GM18508 (cell line): ENCODE measurements at regions not wholly inside any gene's neighbourhood (a gene's known extent, or its start where the extent isn't known, plus 50 kb on each side); places are given as distances from the start of the nearest gene placed in this dataset.
"Not testable (repeated sequence)": the region's sequence is repeated elsewhere in the genome, so short reads cannot be mapped to it uniquely, and the experiment has no call there.

ENCODE experiments used
- ATAC-seq: cut with Tn5 transposase; IDR thresholded peaks from one replicate; pipeline ENCODE4 v1.9.1; 2021; ENCODE audit warnings: moderate number of reproducible peaks; ENCODE audit not compliant: insufficient read depth, unreplicated experiment

GRCh38 chr2:167803449-167803988 is 443.9 kb downstream of the STK39 start:
- no peak for ATAC-seq

GRCh38 chr2:167794554-167795255 is 452.7 kb downstream of the STK39 start:
- ATAC-seq: no peak

- no peak for ATAC-seq
These were observed 453.7 kb downstream of the STK39 start for GRCh38 chr2:167793725-167794124.

- ATAC-seq: no peak
These were observed 455.3 kb downstream of the STK39 start for GRCh38 chr2:167792126-167792525.

- no peak for ATAC-seq
These were observed 456.5 kb downstream of the STK39 start for GRCh38 chr2:167790781-167791450.

- no peak for ATAC-seq
These were observed 457.2 kb downstream of the STK39 start for GRCh38 chr2:167790189-167790588.

GRCh38 chr2:167787562-167787961 is 459.8 kb downstream of the STK39 start:
- no peak for ATAC-seq

GRCh38 chr2:167787021-167787420 is 460.4 kb downstream of the STK39 start:
- no peak for ATAC-seq

- ATAC-seq: no peak
These were observed 461.7 kb downstream of the STK39 start for GRCh38 chr2:167785606-167786216.

GRCh38 chr2:167784084-167784425 is 463.3 kb downstream of the STK39 start:
- ATAC-seq: no peak

GRCh38 chr2:167783261-167784083 is 463.9 kb downstream of the STK39 start:
- ATAC-seq: no peak

- not testable (repeated sequence) for ATAC-seq
These were observed 465.8 kb downstream of the STK39 start for GRCh38 chr2:167781629-167782028.

GRCh38 chr2:167776359-167776758 is 471.0 kb downstream of the STK39 start:
- ATAC-seq: no peak

- no peak for ATAC-seq
These were observed 475.8 kb downstream of the STK39 start for GRCh38 chr2:167771628-167772027.

- ATAC-seq: no peak
These were observed 478.4 kb downstream of the STK39 start for GRCh38 chr2:167769020-167769419.

- ATAC-seq: no peak
These were observed 479.6 kb downstream of the STK39 start for GRCh38 chr2:167767830-167768229.

- ATAC-seq: no peak
These were observed 482.5 kb downstream of the STK39 start for GRCh38 chr2:167764772-167765341.

- no peak for ATAC-seq
These were observed 485.8 kb downstream of the STK39 start for GRCh38 chr2:167761465-167762136.

GRCh38 chr2:167759531-167759930 is 487.9 kb downstream of the STK39 start:
- ATAC-seq: no peak

- ATAC-seq: no peak
These were observed 489.1 kb downstream of the STK39 start for GRCh38 chr2:167758292-167758691.
